Activated gamma-delta T cell (primary cell): ENCODE measurements at regions not wholly inside any gene's neighbourhood (a gene's known extent, or its start where the extent isn't known, plus 50 kb on each side); places are given as distances from the start of the nearest gene placed in this dataset.

Experiments
- DNase-seq: peaks from one replicate; lab custom pipeline; 2025; lab: John Stamatoyannopoulos, UW

- no peak for DNase-seq
Measured at GRCh38 chr13:97562962-97563361, 129.0 kb downstream of the RAP2A start.

- no peak for DNase-seq
Measured at GRCh38 chr13:97564956-97565355, 131.0 kb downstream of the RAP2A start.

GRCh38 chr13:97565906-97566305, 131.9 kb downstream of the RAP2A start:
- DNase-seq = no peak

DNA sequence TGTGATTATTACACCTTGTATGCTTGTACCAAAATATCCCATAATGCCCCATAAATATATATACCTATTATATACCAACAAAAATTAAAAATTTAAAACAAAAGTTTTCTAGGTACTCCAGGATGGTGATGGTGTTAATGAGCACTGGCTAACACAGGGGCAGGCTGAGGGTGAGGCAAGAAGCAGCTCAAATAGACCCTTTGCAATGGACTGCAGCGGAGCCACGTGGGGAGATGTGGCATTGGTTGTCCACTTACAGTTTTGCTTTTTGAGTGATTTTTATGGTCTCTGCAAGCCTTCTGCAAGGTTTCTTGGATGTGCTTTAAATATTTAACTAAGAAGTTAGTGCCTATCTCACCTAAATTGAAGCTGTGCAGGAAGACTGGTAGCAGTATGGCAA, 132.9 kb downstream of the RAP2A start:
- no peak for DNase-seq

- DNase-seq = no peak
Measured at GRCh38 chr13:97567510-97568243, 133.7 kb downstream of the RAP2A start.

DNA sequence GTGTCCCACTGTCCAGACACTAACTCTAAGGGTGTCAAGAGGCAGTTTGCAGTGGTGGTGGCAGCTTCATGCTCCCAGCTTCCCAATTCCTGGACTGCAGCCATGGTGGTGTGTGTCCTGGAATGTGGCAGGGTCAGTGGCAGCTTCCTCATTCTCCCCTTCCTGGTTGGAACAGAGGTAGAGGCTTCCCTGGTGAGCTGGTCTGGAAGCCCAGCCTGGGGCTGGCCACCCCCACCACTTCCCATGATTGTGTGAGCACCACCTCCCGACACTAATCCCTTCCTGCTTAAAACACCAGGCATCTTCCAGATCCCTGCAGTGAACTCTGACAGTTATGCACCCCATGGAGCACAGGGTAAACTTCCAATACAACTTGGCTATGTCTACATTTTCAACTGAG, 134.9 kb downstream of the RAP2A start:
- DNase-seq = no peak

DNA sequence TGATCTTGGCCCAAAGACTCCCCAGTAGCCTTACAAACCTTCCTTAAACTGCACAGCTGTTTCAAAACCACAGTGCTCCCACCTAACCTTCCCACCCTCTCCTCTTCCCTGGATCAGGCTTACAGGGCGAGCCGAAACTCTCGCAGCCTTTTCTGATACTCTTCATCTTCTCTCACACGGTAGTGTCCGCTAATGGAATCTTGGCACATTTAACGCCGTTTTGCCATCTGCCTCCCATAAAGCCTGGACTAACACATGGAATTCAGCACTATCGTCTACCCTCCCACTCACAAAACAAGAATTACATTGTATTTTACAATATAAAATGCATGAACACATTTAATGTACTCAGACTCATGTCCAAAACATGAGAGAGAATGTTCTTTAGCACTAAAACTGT, 135.9 kb downstream of the RAP2A start:
- no peak for DNase-seq

DNA sequence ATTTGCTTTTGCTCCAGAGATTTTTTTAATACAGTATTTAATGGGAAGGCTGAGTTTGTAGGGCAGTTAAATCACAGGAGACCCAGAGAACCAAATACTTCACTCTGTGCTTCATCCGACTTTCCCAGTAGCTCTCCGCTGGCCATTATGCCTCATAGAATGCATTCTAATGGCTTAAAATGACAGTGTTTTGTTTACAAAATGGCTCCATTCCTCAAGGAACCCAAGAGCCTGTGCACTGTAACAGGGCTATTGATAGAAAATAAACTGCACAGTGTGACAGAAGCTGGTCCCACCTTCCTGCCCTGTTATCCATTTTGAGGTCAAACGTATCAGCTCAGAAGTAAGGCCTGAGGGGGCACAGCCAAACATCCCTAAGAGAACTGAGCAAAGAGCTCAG, 136.5 kb downstream of the RAP2A start:
- no peak for DNase-seq

GRCh38 chr13:97573011-97573410, 139.0 kb downstream of the RAP2A start:
- DNase-seq = no peak

- no peak for DNase-seq
Measured at GRCh38 chr13:97574926-97575325, 141.0 kb downstream of the RAP2A start.

- no peak for DNase-seq
Measured at GRCh38 chr13:97577026-97577425, 143.1 kb downstream of the RAP2A start.

DNA sequence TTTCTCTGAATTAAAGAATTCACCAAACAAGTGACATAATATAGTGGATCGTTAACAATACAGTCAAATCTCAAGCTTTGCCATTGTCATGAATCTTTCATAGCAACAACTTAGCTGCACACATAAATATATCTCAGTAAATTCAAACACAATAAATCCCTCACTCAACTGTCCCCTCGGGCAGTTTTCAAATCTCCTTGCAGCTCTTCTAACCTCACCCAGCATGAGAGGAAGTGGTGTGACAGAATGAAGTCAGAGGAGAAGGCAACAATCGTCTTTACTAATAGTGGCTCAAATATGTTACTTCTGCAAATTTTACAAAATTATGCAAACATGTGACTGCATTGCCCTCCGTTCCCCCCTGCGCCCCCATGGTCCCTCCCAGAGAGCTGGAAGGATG, 148.2 kb downstream of the RAP2A start:
- DNase-seq = no peak

- no peak for DNase-seq
Measured at GRCh38 chr13:97583907-97584497, 150.0 kb downstream of the RAP2A start.

GRCh38 chr13:97586941-97587340, 153.0 kb downstream of the RAP2A start:
- no peak for DNase-seq

DNA sequence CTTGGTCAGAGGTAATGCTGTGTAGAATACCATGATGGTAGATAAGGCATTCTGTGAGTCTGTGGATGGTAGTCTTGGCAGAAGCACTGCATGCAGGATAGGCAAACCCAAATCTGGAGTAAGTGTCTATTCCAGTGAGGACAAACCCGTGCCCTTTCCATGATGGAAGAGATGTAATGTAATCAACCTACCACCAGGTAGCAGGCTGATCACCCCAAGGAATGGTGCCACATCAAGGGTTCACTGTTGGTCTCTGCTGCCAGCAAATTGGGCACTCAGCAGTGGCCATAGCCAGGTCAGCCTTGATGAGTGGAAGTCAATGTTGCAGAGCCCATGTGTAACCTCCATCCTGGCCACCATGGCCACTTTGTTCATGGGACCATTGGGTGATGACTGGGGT, 155.0 kb downstream of the RAP2A start:
- no peak for DNase-seq

DNA sequence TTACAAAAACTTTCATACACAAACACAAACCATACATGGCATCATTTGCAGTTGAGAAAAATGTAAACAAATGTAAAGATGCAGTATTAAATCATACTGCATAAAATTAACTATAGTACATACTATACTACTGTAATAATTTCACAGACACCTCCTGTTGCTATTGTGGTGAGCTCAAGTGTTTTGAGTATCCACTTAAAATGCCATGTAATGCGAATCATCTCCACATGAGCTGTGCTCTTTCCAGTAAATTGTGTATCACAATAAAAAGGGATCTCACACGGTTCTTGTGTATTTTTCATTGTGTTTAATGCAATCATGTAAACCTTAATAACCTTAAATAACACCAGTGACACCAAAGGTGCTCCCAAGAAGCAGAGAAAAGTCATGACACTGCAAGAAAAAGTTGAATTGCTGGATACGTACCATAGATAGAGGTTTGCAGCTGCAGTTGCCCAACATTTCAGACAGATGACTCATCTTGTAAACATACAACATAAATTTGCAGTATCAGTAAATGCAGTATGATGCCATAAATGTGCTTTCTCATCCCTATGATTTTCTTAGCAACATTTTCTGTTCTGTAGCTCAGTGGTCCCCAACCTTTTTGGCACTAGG, 166.6 kb downstream of the RAP2A start:
- DNase-seq = no peak

DNA sequence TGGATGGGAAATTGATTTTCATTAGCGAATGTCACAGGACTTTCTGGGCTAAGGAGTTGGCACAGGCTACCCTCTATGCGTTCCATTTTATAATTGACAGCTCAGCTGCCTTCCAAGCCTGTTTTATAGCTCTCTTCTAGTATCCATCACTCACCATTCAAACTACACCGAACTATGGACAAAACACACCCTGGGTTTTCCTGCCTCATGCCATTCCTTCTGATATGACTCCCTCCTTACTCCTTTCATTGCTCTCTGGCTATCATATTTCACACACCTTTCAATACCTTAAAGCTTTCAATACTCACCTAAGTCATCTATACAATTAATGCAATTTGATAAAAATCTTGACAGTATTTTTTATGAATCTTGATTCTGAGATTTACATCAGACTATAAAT, 181.3 kb downstream of the RAP2A start:
- DNase-seq = no peak

GRCh38 chr13:97616385-97616784, 182.4 kb downstream of the RAP2A start:
- no peak for DNase-seq

- no peak for DNase-seq
Measured at GRCh38 chr13:97621025-97621424, 187.1 kb downstream of the RAP2A start.

DNA sequence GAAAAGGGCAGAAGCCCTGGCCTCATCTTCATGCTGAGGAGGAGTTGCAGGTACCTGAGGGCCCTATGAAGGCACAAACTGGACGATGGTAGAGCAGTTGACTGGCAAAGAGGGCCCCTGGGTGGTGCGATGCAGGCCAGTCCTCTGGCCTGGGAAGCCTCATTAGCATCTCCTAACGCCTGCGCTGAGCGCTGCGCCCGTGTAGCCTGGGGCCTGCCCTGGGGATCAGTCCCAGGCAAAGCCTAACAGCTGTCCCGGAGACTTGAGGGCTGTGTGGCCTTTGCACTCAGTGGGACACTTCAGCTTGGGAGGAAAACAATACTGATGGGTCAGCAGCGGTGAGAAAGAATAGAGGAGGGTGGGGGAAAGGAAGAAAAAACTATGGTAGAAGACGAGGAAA, 187.7 kb downstream of the RAP2A start:
- DNase-seq = no peak

DNA sequence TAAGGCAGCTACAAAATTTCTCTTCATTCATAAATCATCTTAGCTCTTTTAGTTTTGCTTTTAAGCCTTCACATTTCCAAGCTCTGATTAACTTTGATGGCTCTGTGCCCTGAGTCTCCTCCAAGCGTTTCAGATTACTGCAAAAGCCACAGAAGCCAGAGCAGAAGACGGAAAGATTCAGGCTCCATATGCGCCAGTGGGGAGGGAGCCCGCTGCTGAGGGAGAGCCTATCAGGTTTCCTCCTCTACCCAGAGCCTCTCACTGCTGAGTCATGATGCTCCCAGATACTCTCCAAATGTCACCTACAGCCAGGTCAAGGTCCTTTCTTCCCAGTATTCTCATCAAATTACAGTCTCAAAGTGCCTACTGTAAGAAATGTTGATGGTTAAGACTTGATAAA, 193.6 kb downstream of the RAP2A start:
- DNase-seq = no peak

DNA sequence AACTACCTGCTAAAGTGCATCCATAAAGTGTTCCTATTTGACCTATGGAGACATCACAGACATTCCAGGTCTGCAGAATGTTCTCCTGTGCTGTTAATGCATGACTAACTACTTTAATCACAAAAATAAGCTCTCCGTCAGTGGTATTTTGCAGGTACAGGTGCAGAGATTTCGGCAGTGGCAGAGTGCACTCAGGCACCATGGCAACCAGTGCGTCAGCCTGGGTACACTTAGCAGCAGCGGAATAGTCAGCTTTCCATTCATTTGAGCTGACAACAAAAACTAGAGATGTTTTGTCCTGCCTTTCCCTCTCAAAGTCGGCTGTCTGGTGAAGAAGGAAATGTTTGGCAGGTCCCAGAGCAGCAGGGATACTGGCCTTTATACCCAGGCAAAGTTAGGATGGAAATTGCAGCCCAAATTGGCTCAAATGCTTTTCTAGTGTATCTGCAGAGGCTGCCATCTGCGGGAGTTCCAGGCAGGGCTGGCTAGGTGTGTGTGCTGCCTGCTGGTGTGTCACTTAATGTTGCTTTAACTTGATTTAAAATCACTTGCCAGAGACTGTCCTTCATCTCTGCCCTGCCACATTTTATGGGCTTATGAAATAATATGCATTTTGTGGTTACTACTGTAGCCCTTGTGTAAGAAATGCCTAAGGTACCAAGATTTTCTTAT, 195.8 kb downstream of the RAP2A start:
- no peak for DNase-seq

- no peak for DNase-seq
Measured at GRCh38 chr13:97630725-97631124, 196.8 kb downstream of the RAP2A start.
